ENCODE measurements at regions not wholly inside any gene's neighbourhood (a gene's known extent, or its start where the extent isn't known, plus 50 kb on each side); places are given as distances from the start of the nearest gene placed in this dataset.

- H3K4me1 ChIP-seq (ENCODE audit: control insufficient read depth, low read length) = no peaks in the 10 kb centered on the region
- H3K27ac ChIP-seq (ENCODE audit: low read depth, low read length) = no peak overlapping the region
- H3K9me2 ChIP-seq (replicated peaks; ENCODE audit: control insufficient read depth, low read length) = no peaks in the 10 kb centered on the region
- H3K4me2 ChIP-seq (ENCODE audit: low read length) = no peak overlapping the region
- no peaks in the 10 kb centered on the region for H3K79me2 ChIP-seq (ENCODE audit: control insufficient read depth, low read length)
- no peak overlapping the region for H3K4me3 ChIP-seq (ENCODE audit: low read length)
- H4K20me1 ChIP-seq (ENCODE audit: control insufficient read depth, insufficient read depth, low read depth, low read length) = no peaks in the 10 kb centered on the region
- H3F3A ChIP-seq (ENCODE audit: control insufficient read depth, insufficient read depth) = no peaks in the 10 kb centered on the region
- no peak for TF ChIP-seq EZH2phosphoT487 (IDR thresholded peaks at IDR 0.05; ENCODE audit: borderline replicate concordance, low read length)
- TF ChIP-seq CTCF (IDR thresholded peaks at IDR 0.05; ENCODE audit: low read depth, low read length, poor library complexity, severe bottlenecking) = no peak
- no peaks in the 10 kb centered on the region; the same call in 1 of the 2 replicates for H3K27me3 ChIP-seq (ENCODE audit: control insufficient read depth, low read length)
- H3K36me3 ChIP-seq (ENCODE audit: control insufficient read depth, low read length) = no peaks in the 10 kb centered on the region
- H3K9me3 ChIP-seq (ENCODE audit: control insufficient read depth, insufficient read depth, low read length) = no peaks in the 10 kb centered on the region
Observed at GRCh38 chr20:39397646-39398045, 435.5 kb downstream of the DHX35 start.

GRCh38 chr20:39395478-39396291 is 433.5 kb downstream of the DHX35 start:
- Histone ChIP-seq H4K20me1 (ENCODE audit: control insufficient read depth, insufficient read depth, low read depth, low read length) (no peaks in the 10 kb centered on the region), H3K79me2 (ENCODE audit: control insufficient read depth, low read length) (no peaks in the 10 kb centered on the region), H3K4me1 (ENCODE audit: control insufficient read depth, low read length) (no peaks in the 10 kb centered on the region), H3K4me2 (ENCODE audit: low read length) (no peak overlapping the region), H3K36me3 (ENCODE audit: control insufficient read depth, low read length) (no peaks in the 10 kb centered on the region), H3K9me2 (replicated peaks; ENCODE audit: control insufficient read depth, low read length) (no peaks in the 10 kb centered on the region), H3K27me3 (ENCODE audit: control insufficient read depth, low read length) (no peaks in the 10 kb centered on the region), H3F3A (ENCODE audit: control insufficient read depth, insufficient read depth) (no peaks in the 10 kb centered on the region), H3K27ac (ENCODE audit: low read depth, low read length) (no peak overlapping the region), H3K4me3 (ENCODE audit: low read length) (no peak overlapping the region), H3K9me3 (ENCODE audit: control insufficient read depth, insufficient read depth, low read length) (no peaks in the 10 kb centered on the region)
- no peak for TF ChIP-seq CTCF (IDR thresholded peaks at IDR 0.05; ENCODE audit: low read depth, low read length, poor library complexity, severe bottlenecking)
- TF ChIP-seq EZH2phosphoT487 (IDR thresholded peaks at IDR 0.05; ENCODE audit: borderline replicate concordance, low read length) = no peak

- TF ChIP-seq CTCF (IDR thresholded peaks at IDR 0.05; ENCODE audit: low read depth, low read length, poor library complexity, severe bottlenecking) (no peak), EZH2phosphoT487 (IDR thresholded peaks at IDR 0.05; ENCODE audit: borderline replicate concordance, low read length) (no peak)
Observed at GRCh38 chr20:39394461-39394860, 432.3 kb downstream of the DHX35 start.

More at GRCh38 chr20:39394461-39394860, 432.3 kb downstream of the DHX35 start:
- Histone ChIP-seq H3F3A (ENCODE audit: control insufficient read depth, insufficient read depth) (no peaks in the 10 kb centered on the region), H3K4me3 (ENCODE audit: low read length) (no peak overlapping the region), H3K79me2 (ENCODE audit: control insufficient read depth, low read length) (no peaks in the 10 kb centered on the region), H3K27ac (ENCODE audit: low read depth, low read length) (no peak overlapping the region), H3K4me1 (ENCODE audit: control insufficient read depth, low read length) (no peaks in the 10 kb centered on the region), H3K9me2 (replicated peaks; ENCODE audit: control insufficient read depth, low read length) (no peaks in the 10 kb centered on the region), H3K27me3 (ENCODE audit: control insufficient read depth, low read length) (no peaks in the 10 kb centered on the region), H3K36me3 (ENCODE audit: control insufficient read depth, low read length) (no peaks in the 10 kb centered on the region), H3K9me3 (ENCODE audit: control insufficient read depth, insufficient read depth, low read length) (no peaks in the 10 kb centered on the region), H4K20me1 (ENCODE audit: control insufficient read depth, insufficient read depth, low read depth, low read length) (no peaks in the 10 kb centered on the region), H3K4me2 (ENCODE audit: low read length) (no peak overlapping the region)

All from DOHH2 (cell line).